NCI-H526 treated with DMSO at 0.1 percent for 48 hours (cell line): ENCODE measurements at regions not wholly inside any gene's neighbourhood (a gene's known extent, or its start where the extent isn't known, plus 50 kb on each side); places are given as distances from the start of the nearest gene placed in this dataset.
A peak's percentile ranks its signal among the peaks of the same experiment; 100 is the strongest.
"Not testable (repeated sequence)": the region's sequence is repeated elsewhere in the genome, so short reads cannot be mapped to it uniquely, and the experiment has no call there.

Source experiments
- DNase-seq: peaks from one replicate; lab custom pipeline; 2025; lab: John Stamatoyannopoulos, UW

DNA sequence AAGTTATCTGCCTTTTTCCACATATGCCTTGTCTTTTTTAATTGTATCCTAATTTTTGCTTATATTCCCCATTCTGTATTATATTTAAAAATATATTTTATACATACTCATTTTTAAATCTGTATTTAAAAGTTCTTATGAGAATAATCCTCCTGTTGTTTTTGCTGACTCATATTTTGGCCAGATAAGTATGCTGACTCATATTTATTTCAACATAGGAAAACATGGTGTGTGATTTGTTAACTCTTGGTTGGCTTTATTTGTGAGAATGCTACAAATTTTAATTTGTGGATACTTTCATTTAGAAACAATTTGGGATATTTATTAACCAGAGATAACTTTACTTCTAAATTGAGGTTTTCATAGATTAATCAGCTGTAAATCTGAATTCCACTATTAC, 587.7 kb downstream of the CPS1 start:
- no peak for DNase-seq

DNA sequence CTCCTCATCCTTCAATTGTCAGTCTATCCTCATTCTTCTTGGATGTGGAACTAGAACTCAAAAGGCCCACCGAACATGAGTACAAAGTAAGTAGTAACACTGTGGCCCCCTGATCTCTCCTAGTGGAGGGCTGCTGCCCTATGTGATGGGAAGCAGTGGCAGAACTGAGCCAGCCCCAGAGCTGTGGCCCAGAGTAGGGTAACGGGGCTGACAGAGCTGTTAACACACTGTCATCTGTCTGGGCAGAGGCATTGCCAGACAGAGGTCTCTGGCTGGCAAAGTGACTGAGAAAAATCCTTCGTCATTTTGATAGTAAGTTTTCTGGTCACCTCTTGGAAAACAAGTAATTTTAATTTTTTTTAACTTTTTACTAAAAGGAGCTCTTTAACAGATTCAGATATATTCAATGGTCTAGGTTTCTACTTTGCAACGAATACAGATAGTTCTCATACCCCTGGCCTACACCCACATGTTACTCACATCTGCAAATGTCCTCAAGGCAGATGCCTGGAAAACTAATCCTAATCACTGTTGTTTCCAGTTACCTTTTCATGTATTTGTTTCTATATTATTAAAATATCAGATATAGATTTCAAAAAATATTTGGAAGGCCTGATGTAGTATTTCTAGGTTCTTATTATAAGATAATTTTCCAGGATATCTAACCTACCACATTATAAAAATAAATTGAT, 588.7 kb downstream of the CPS1 start:
- DNase-seq, result no peak

- no peak for DNase-seq
Measured at GRCh38 chr2:211149731-211150130, 593.3 kb downstream of the CPS1 start.

- no peak for DNase-seq
Measured at GRCh38 chr2:211157211-211157610, 600.8 kb downstream of the CPS1 start.

- peak; percentile 52 for DNase-seq
Measured at GRCh38 chr2:211157856-211158463, 601.6 kb downstream of the CPS1 start.

DNA sequence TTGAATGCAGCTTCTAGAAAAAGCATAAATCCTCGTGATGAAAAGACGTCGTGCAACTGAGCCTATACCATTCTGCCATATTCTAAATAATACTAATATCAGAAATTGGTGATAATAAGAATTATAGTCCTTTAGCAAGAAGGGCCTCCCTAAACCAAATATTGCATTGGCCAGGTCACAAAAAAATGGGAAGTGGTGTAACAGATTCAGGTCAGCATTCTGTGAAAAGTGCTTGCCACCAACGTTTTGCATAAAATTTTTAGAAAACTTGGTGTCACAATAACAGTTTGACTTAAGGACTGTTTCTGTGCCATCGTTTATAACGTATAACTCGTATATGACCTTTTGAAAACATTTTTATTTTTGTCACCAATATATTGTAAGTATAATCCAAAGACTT, 603.6 kb downstream of the CPS1 start:
- no peak for DNase-seq

DNA sequence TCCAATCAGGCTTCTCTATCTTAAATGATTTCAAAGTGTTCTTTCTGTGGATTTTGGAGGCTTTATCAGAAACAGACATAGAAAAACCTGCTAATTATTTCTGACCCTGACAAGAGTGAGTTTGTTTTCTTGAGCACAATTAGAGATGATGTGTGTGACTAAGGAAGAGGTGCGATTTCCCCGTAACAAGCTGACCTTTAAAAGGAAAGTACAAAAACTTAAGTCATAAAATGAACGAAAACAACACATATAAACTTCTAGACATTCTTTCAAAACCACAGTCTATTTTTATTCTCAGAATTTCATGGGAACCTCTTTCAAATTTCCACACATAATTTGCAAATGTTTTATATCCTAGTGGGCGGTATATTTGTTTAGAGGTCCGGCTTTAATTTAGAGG, 604.8 kb downstream of the CPS1 start:
- no peak for DNase-seq

DNA sequence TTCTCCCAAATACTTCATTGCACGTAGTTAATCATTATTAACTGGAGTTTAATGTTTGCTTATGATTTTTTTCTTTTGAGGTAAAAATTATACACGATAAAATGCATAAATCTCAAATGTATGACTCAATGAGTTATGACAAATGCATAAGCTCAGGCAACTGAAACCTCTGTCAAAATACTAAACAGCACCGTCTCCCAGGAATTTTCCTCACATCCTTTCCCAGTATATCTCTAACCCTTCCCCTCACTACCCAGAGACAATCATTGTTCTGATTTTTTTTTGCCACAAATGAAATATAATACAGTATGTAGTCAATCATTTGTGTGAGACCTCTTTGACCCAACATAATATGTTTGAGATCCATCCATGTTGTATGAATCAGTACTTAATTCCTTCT, 606.5 kb downstream of the CPS1 start:
- no peak for DNase-seq

DNA sequence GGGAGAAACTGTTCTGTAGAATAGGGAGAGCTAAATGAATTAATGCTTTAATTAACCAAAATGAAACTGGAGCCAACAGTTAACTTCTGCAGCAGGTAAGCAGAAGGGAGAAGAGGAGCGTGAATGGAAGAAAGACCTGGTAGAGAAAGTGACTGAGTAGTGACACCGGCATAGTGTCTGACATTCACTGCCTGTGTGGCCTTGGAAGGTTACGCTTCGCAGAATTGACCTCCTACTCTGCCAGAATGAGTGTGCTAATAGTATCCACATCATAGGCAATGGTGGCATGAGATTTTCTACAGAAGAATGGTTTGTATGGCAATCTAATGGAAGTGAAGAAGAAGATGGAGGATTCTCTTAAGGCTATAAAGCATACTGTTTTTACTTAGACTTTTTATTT, 614.4 kb downstream of the CPS1 start:
- no peak for DNase-seq

- no peak for DNase-seq
Measured at GRCh38 chr2:211174021-211174420, 617.6 kb downstream of the CPS1 start.

DNA sequence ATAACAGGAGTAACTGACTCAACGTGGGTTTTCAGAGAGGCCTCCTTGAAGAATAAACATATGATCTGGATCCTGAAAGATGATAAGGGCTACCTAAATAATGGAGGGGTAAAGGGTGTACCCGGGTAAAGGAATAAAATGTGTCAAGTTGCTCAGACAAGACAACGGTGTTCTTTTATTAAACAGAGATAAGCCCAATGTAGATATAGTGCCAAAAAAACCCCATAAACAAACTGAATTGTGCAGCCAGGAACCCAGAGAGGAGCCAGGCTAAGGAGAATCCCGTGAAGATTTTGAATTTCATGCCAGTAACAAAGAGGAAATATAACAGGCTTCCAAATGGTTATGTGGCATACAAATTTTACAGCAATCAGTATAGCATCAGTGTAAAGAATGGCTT, 618.2 kb downstream of the CPS1 start:
- no peak for DNase-seq

- DNase-seq, result no peak
Measured at GRCh38 chr2:211175956-211176355, 619.6 kb downstream of the CPS1 start.

- no peak for DNase-seq
Measured at GRCh38 chr2:211176514-211177141, 620.2 kb downstream of the CPS1 start.

GRCh38 chr2:211181626-211182025, 625.2 kb downstream of the CPS1 start:
- DNase-seq, result peak; percentile 34

- no peak for DNase-seq
Measured at GRCh38 chr2:211187602-211188001, 631.2 kb downstream of the CPS1 start.

DNA sequence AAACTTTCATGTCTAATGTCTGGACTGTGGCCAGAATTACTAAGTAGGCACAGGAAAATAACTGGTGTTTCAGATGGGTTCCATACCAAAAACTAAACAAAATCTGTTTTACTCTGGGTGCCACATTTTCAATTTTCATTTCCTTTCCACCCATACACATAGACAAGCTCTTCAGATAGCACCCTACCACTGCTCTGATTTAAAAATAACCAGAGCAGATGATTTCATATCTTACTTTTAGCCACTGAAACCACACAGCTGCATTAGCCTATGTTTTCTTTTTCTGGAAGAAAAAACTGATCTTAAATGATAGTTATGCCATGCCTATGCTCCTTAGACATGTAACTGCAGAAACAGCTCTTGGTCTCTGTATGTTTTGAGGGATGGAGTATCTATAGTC, 647.6 kb downstream of the CPS1 start:
- no peak for DNase-seq

GRCh38 chr2:211204456-211204855, 648.1 kb downstream of the CPS1 start:
- no peak for DNase-seq

DNA sequence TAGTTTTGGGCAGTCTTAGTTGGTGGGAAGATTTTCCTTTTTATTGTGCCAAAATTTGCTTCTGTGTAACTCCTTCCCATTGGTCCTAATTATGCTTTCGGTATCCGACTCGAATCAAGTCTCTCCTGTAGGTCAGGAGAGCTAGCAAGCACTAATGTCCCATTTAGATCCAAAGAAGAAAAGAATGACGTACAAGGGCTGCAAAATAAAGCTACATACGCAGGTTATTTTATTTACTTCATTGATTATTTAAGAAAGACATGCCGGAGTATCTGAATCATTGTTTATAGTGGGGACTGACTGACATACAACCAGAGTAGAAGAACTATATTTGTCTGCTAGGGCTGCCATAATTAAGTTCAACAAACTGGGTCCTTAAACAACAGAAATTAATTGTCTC, 648.5 kb downstream of the CPS1 start:
- no peak for DNase-seq

DNA sequence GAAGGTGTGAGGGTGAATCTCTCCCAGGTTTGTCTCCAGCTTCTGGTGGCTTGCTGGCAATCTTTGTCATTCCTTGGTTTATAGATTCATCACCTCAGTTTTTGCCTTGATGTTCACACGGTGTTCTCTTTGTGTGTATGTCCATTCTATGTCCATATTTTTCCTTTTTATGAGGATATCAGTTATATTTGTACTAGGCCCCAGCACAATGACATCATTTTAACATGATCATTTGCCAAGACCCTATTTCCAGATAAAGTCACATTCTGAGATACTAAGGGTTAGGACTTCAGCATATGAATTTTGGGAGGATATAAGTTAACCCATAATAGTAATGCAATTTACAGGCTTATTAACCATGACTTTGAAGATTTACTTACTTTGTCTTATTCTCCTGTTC, 649.0 kb downstream of the CPS1 start:
- no peak for DNase-seq

- DNase-seq, result no peak
Measured at GRCh38 chr2:211205836-211206235, 649.4 kb downstream of the CPS1 start.

- no peak for DNase-seq
Measured at GRCh38 chr2:211216221-211216620, 659.8 kb downstream of the CPS1 start.

DNA sequence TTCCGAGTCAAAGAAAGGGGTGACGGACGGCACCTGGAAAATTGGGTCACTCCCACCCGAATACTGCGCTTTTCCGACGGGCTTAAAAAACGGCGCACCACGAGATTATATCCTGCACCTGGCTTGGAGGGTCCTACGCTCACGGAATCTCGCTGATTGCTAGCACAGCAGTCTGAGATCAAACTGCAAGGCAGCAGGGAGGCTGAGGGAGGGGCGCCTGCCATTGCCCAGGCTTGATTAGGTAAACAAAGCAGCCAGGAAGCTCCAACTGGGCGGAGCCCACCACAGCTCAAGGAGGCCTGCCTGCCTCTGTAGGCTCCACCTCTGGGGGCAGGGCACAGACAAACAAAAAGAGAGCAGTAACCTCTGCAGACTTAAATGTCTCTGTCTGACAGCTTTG, 663.1 kb downstream of the CPS1 start:
- not testable (repeated sequence) for DNase-seq

DNA sequence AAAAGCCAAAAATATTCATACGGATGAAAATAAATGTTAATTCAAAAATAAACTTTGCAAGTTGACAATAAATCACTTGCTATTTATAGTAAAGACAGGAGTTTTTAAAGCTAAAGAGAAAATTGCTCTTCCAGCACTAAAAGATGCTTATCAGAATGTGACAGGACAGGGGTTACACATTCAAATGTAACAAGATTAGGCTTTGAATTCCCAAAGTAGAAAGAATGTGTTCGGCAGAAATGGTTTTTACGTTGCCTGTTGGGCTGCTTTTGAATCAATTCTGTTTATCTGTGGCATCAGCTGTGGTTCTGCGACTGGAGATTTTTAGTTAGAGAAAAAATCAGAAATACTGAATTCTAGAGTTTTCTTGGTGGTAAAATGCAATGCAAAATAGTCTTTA, 669.4 kb downstream of the CPS1 start:
- DNase-seq, result no peak

GRCh38 chr2:211228559-211228958, 672.2 kb downstream of the CPS1 start:
- no peak for DNase-seq
